Gastrocnemius medialis (tissue), 4 donors: ENCODE measurements at regions not wholly inside any gene's neighbourhood (a gene's known extent, or its start where the extent isn't known, plus 50 kb on each side); places are given as distances from the start of the nearest gene placed in this dataset.

Experiments used
- CTCF ChIP-seq, 5 experiments: fragments of 450-650 bp in 3 of 5; fragments of 200-600 bp in 2 of 5; sonication (generic) in 2 of 5; IDR thresholded peaks in 4 of 5; conservative IDR thresholded peaks in 1 of 5; 1 replicate in 4 of 5; 2 replicates in 1 of 5; pipeline ENCODE4 v1.5.1; 2016 to 2019; ENCODE audit warnings: antibody characterized with exemption in 5 of 5, mild to moderate bottlenecking in 3 of 5, moderate library complexity in 3 of 5
- POLR2A ChIP-seq, 2 donors: fragments of 450-650 bp; IDR thresholded peaks; one replicate each; pipeline ENCODE4 v1.6.1; 2017; ENCODE audit warnings: antibody characterized with exemption in 2 of 2, mild to moderate bottlenecking in 2 of 2, moderate library complexity in 2 of 2

GRCh38 chr12:87822923-87823322 lies 206.3 kb downstream of the C12orf50 start:
- TF ChIP-seq CTCF (IDR thresholded peaks at IDR 0.05 in 4 of 5, conservative IDR thresholded peaks at IDR 0.05 in 1 of 5) (no peak), POLR2A (IDR thresholded peaks at IDR 0.05) (no peak)
